K562 (cell line): ENCODE measurements at regions not wholly inside any gene's neighbourhood (a gene's known extent, or its start where the extent isn't known, plus 50 kb on each side); places are given as distances from the start of the nearest gene placed in this dataset.

Source experiments
- ATAC-seq: fragments of 200-7000 bp; cut with Tn5 transposase; 3 replicates; pipeline ENCODE4 v1.9.1; 2020; ENCODE audit warnings: moderate library complexity
- BruUV-seq: library from RNA; stranded (reverse); fragments of 400-500 nt; replicated peaks from 2 replicates; lab custom pipeline; 2021; lab: Mats Ljungman, UMichigan
- CTCF ChIA-PET: fragments of 300-600 bp; formaldehyde crosslinking; extraction: SDS; loops from one replicate; lab custom pipeline; 2021; ENCODE audit warnings: low intra/inter-chr PET ratio; lab: Yijun Ruan, JAX
- POLR2A ChIA-PET: fragments of 300-600, 350-650 bp; sonication (Branson Sonifier 250); formaldehyde crosslinking; extraction: SDS; loops from one replicate; lab custom pipeline; 2021; ENCODE audit warnings: antibody characterized with exemption, inconsistent platforms; lab: Yijun Ruan, JAX
- DNase-seq, 4 experiments: peaks; one replicate each; pipeline versions ENCODE4 v3.0.0 to v3.0.0-alpha.2; 2011 to 2018; ENCODE audit warnings: low spot score in 3 of 4, mixed read lengths in 3 of 4; ENCODE audit errors: extremely low read depth in 1 of 4
- FAIRE-seq: peaks from 2 replicates; lab custom pipeline; 2011; peaks lifted over from hg19 to GRCh38; lab: Jason Lieb, UNC
- H2AFZ ChIP-seq: 2 replicates; pipeline ENCODE4 v1.6.0; 2011; ENCODE audit warnings: low read depth, low read length, control low read depth, inconsistent platforms
- H3K27ac ChIP-seq: fragments of 200-600 bp; 3 replicates; pipeline ENCODE4 v1.8.0; 2011; ENCODE audit warnings: low read depth, mild to moderate bottlenecking, control low read depth, inconsistent platforms, low read length, moderate library complexity, mixed read lengths; ENCODE audit errors: extremely low read depth
- H3K27me3 ChIP-seq, 2 experiments: fragments of 300-600 bp in 1 of 2; 2 replicates in 1 of 2; 3 replicates in 1 of 2; pipeline versions ENCODE4 v1.6.0 to v1.8.0; 2011; ENCODE audit warnings: inconsistent platforms in 2 of 2, low read length in 2 of 2, mild to moderate bottlenecking in 1 of 2, mixed read lengths in 1 of 2, moderate library complexity in 1 of 2; ENCODE audit not compliant: control insufficient read depth in 2 of 2, insufficient read depth in 2 of 2
- H3K36me3 ChIP-seq: fragments of 300-600 bp; 3 replicates; pipeline ENCODE4 v1.8.0; 2011; ENCODE audit warnings: mild to moderate bottlenecking, low read length, inconsistent platforms; ENCODE audit not compliant: control insufficient read depth, insufficient read depth
- H3K4me1 ChIP-seq, 2 experiments: fragments of 200-600 bp in 1 of 2; replicated peaks in 1 of 2; 2 replicates in 1 of 2; 3 replicates in 1 of 2; pipeline versions ENCODE4 v1.5.1 to v1.8.0; 2011; ENCODE audit warnings: inconsistent platforms in 2 of 2, low read length in 2 of 2, mild to moderate bottlenecking in 1 of 2, mixed read lengths in 1 of 2, moderate library complexity in 1 of 2; ENCODE audit not compliant: control insufficient read depth in 2 of 2, insufficient read depth in 2 of 2
- H3K4me2 ChIP-seq: 2 replicates; pipeline ENCODE4 v1.6.1; 2011; ENCODE audit warnings: low read length, control low read depth, inconsistent platforms, mixed read lengths; ENCODE audit not compliant: insufficient read depth
- H3K4me3 ChIP-seq: fragments of 200-600 bp; sonication (generic), shearing (Covaris generic); 2 replicates; pipeline ENCODE4 v1.5.1; 2016; ENCODE audit warnings: control low read depth, inconsistent platforms
- H3K79me2 ChIP-seq: fragments of 200-600 bp; 3 replicates; pipeline ENCODE4 v1.8.0; 2011; ENCODE audit warnings: low read length, inconsistent platforms; ENCODE audit not compliant: control insufficient read depth, insufficient read depth
- H3K9ac ChIP-seq, 2 experiments: 2 replicates each; pipeline versions ENCODE4 v1.6.0 to v1.6.1; 2011; ENCODE audit warnings: low read depth in 2 of 2, low read length in 2 of 2, control low read depth in 1 of 2, inconsistent platforms in 1 of 2, mild to moderate bottlenecking in 1 of 2, mixed read lengths in 1 of 2; ENCODE audit not compliant: insufficient read depth in 1 of 2
- H3K9me1 ChIP-seq: one replicate; pipeline ENCODE4 v1.6.0; 2011; ENCODE audit warnings: inconsistent platforms, mild to moderate bottlenecking, low read length, moderate library complexity; ENCODE audit not compliant: control insufficient read depth, insufficient read depth
- H3K9me3 ChIP-seq: replicated peaks from 2 replicates; pipeline ENCODE4 v1.5.1; 2011; ENCODE audit warnings: low read depth, low read length, inconsistent platforms; ENCODE audit not compliant: control insufficient read depth, insufficient read depth
- H4K20me1 ChIP-seq: replicated peaks from 2 replicates; pipeline ENCODE4 v1.6.1; 2011; ENCODE audit warnings: low read length, inconsistent platforms, mixed read lengths; ENCODE audit not compliant: control insufficient read depth, insufficient read depth
- ELF1 ChIP-seq: fragments of 200-800 bp; sonication (Bioruptor generic); IDR thresholded peaks from 2 replicates; pipeline ENCODE4 v1.6.1; 2016; ENCODE audit warnings: missing genetic modification characterization, missing compliant biosample characterization
- GABPB2 ChIP-seq: fragments of 250-450 bp; sonication (Bioruptor Pico); conservative IDR thresholded peaks from 2 replicates; pipeline ENCODE4 v1.5.1; 2021; ENCODE audit warnings: mild to moderate bottlenecking
- HDAC8 ChIP-seq: fragments of 450-650 bp; IDR thresholded peaks from 2 replicates; pipeline ENCODE4 v1.6.1; 2016; ENCODE audit warnings: mild to moderate bottlenecking, missing genetic modification characterization, moderate library complexity, missing compliant biosample characterization
- MYC ChIP-seq, 2 experiments: fragments of 250-450 bp in 1 of 2; sonication (Bioruptor Pico) in 1 of 2; IDR thresholded peaks; 2 replicates each; pipeline versions ENCODE4 v1.5.1 to v1.6.1; 2012 to 2021; ENCODE audit warnings: low read depth in 2 of 2, borderline replicate concordance in 1 of 2, improper control_type of control experiment in 1 of 2, low read length in 1 of 2, mild to moderate bottlenecking in 1 of 2, moderate library complexity in 1 of 2
- PHB ChIP-seq: fragments of 250-450 bp; sonication (Bioruptor Pico); IDR thresholded peaks from 2 replicates; pipeline ENCODE4 v1.5.0; 2021
- ZNF512 ChIP-seq: IDR thresholded peaks from 2 replicates; pipeline ENCODE4 v1.6.1; 2016; ENCODE audit warnings: missing genetic modification characterization, missing compliant biosample characterization
- ZNF785 ChIP-seq: fragments of 250-450 bp; sonication (Bioruptor Pico); IDR thresholded peaks from 2 replicates; pipeline ENCODE4 v1.4.0; 2020; ENCODE audit warnings: mild to moderate bottlenecking
- WGBS: fragments of 100-300 bp; shearing (Covaris generic); methylation state at CpG from one replicate; pipeline ENCODE4 v1.1.6; 2016; ENCODE audit warnings: low coverage, mixed read lengths; ENCODE audit not compliant: insufficient coverage; ENCODE audit errors: missing lambda C conversion rate; 5-methylcytosine and 5-hydroxymethylcytosine counted together
- in situ Hi-C: fragments of 300-500 bp; cut with MboI; formaldehyde crosslinking; loops from 4 replicates; pipeline ENCODE4 v1.15.0; 2018; ENCODE audit warnings: inconsistent platforms, mixed read lengths
- intact Hi-C: fragments of 100-400 bp; cut with micrococcal nuclease; formaldehyde crosslinking; loops from 2 replicates; pipeline ENCODE4 v1.14.2; 2022

GRCh38 chr16:17998996-17999395, 337.5 kb downstream of the NPIPA8 start:
- in situ Hi-C loops: no loop called here
- no peak for ATAC-seq
- CTCF ChIA-PET: no interaction called here

GRCh38 chr16:17998550-17998949, 338.0 kb downstream of the NPIPA8 start:
- in situ Hi-C loops: no loop called here

More at GRCh38 chr16:17998996-17999395, 337.5 kb downstream of the NPIPA8 start:
- DNase-seq (no peak), FAIRE-seq (peak; percentile 6)
- no peak overlapping the region for H3K4me2 ChIP-seq
- POLR2A ChIA-PET: interaction anchor here (1.1 kb wide), 1 partner anchor 48 kb away, joined by 3 read pairs; no protein-coding TSS in a partner anchor
- 29% methylated on average over 6 of the region's 6 CpGs for WGBS
- H3K4me1 ChIP-seq: no peaks in the 10 kb centered on the region
- H4K20me1 ChIP-seq: no peaks in the 10 kb centered on the region; the same call in 1 of the 2 replicates
- H3K9me1 ChIP-seq: no peaks in the 10 kb centered on the region
- peaks cover 13% of the 10 kb centered on the region; the same call in 2 of the 3 replicates for H3K36me3 ChIP-seq
- H3K9me3 ChIP-seq: no peaks in the 10 kb centered on the region
- intact Hi-C loops: no loop called here
- BruUV-seq: no TSS peak
- no peak overlapping the region for H3K4me3 ChIP-seq
- no peaks in the 10 kb centered on the region for H3K27me3 ChIP-seq
- TF ChIP-seq GABPB2 (no peak), ELF1 (tag) (no peak)
- H2AFZ ChIP-seq: no peak overlapping the region
- no peak overlapping the region for H3K9ac ChIP-seq
- H3K27ac ChIP-seq: no peak overlapping the region
- H3K79me2 ChIP-seq: no peaks in the 10 kb centered on the region

More at GRCh38 chr16:17998550-17998949, 338.0 kb downstream of the NPIPA8 start:
- ChIA-PET POLR2A (no interaction called here), CTCF (no interaction called here)
- ATAC-seq (no peak), DNase-seq (no peak), FAIRE-seq (no peak)
- H4K20me1 ChIP-seq: no peaks in the 10 kb centered on the region; the same call in 1 of the 2 replicates
- no peak for TF ChIP-seq ZNF785 (CRISPR knock-in tag)
- TF ChIP-seq ZNF512 (tag): no peak
- no peak for TF ChIP-seq PHB (CRISPR knock-in tag)
- TF ChIP-seq MYC (IDR thresholded peaks at IDR 0.05; ENCODE audit: low read depth, low read length): no peak
- TF ChIP-seq MYC (CRISPR knock-in tag; IDR thresholded peaks at IDR 0.05; ENCODE audit: borderline replicate concordance, low read depth): no peak
- TF ChIP-seq HDAC8 (tag): no peak
- H3K4me2 ChIP-seq: no peak overlapping the region
- H3K4me1 ChIP-seq: no peaks in the 10 kb centered on the region
- H3K9me3 ChIP-seq: no peaks in the 10 kb centered on the region
- peaks cover 13% of the 10 kb centered on the region; the same call in 2 of the 3 replicates for H3K36me3 ChIP-seq
- H3K9me1 ChIP-seq: no peaks in the 10 kb centered on the region
- WGBS: 64% methylated on average over 1 of the region's 1 CpG
- H3K27me3 ChIP-seq: no peaks in the 10 kb centered on the region
- H3K9ac ChIP-seq: no peak overlapping the region
- H3K4me3 ChIP-seq: no peak overlapping the region
- no peak overlapping the region for H2AFZ ChIP-seq
- H3K27ac ChIP-seq: no peak overlapping the region
- BruUV-seq: no TSS peak
- H3K79me2 ChIP-seq: no peaks in the 10 kb centered on the region
- intact Hi-C loops: no loop called here
